NCI-H510A (cell line): ENCODE measurements at regions not wholly inside any gene's neighbourhood (a gene's known extent, or its start where the extent isn't known, plus 50 kb on each side); places are given as distances from the start of the nearest gene placed in this dataset.

ENCODE experiments used
- DNase-seq: peaks from one replicate; lab custom pipeline; 2025; lab: John Stamatoyannopoulos, UW

DNA sequence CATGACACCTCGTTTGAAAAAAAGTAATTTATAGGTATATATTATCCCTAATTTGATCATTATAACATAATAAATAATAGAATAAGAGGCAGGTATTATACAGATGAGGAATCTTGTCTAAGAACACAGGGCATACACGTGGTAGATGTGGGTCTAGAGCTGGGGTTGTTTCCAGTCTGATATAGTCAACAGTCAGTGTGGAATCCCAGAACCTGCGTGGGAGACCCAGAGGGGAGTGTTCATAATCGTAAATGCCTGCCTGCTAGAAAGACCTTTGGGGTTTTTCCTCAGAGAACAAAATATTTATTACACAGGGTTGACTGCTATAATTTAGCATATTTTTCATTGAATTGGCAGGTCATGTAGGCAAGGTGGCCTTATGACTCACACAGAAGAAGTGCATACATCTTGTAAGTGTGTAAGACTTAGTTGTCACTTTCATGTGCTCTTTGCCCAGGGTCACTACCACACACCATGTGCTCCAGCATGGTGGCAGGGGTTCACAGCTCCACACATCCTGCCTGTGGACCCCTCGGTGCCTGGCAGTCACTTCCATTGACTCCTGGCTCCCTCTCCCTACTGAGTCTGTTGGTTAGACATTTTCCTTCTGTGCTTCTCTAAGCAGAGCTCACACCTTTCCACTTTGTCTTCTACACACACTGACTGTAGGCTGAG, 94.9 kb upstream of the IKZF1 start:
- no peak for DNase-seq

DNA sequence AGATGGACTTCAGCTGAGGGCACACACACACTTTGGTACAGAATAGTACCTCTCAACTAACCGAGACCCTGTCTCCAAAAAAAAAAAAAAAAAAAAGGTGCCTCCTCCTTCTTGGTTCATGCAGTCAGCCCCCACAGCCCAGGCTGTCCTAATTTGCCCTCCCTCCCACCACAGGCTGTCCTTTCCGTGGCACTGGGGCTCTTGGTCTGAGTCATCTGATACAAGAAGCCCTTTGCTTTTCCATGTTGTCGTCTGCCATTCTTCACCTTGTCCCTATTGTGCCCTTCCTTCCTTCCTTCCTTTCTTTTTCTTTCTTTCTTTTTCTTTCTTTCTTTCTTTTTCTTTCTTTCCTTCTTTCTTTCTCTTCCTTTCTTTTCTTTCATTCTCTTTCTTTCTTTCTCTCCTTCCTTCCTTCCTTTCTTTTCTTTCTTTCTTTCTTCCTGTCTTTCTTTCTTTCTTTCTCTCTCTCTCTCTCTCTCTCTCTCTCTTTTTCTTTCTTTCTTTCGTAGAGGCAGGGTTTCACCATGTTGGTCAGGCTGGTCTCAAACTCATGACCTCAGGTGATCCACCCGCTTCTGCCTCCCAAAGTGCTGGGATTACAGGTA, 96.0 kb upstream of the IKZF1 start:
- DNase-seq, result no peak

- DNase-seq, result no peak
These were observed 96.7 kb upstream of the IKZF1 start for GRCh38 chr7:50207686-50208255.

- DNase-seq, result no peak
These were observed 97.3 kb upstream of the IKZF1 start for GRCh38 chr7:50207251-50207564.

DNA sequence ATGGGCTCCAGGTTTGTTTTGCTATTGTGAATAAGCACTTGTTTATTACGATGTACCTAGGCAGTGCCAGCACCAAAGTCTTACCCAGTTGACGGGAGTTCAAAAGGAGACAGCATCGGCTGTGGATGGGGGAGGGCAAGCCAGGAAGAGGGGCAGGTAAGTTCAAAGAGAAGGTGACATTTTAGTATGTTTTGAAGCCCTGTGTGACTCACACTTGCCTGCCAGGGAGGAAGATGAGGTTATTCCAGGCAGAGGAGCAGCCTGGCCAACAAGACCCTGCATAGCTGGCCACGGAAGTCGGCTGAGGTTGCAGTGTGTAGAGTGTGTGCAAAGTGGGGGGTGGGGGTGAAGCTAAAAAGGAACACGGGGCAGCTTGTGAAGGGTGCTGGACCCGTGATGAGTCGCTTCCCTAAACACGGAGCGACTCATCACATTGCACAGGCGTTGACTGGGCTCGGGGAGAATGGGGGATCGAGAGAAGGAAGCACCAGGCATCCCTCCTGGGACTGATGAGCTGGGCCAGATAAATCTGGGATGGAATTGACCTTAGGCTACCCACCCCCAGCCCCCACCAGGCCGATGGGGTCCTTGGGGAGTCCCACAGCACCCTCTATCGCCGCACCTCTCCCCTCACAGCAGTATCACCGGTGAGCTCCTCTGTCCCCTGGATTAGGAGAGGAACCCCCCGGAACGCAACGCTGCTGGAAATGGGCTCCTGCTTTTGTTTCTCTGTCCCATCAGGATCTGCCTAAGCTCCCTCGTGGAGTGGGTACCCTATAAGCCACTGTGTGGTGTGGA, 97.9 kb upstream of the IKZF1 start:
- DNase-seq, result no peak

- no peak for DNase-seq
These were observed 99.5 kb upstream of the IKZF1 start for GRCh38 chr7:50205011-50205410.

- DNase-seq, result no peak
These were observed 99.9 kb upstream of the IKZF1 start for GRCh38 chr7:50204581-50204980.

DNA sequence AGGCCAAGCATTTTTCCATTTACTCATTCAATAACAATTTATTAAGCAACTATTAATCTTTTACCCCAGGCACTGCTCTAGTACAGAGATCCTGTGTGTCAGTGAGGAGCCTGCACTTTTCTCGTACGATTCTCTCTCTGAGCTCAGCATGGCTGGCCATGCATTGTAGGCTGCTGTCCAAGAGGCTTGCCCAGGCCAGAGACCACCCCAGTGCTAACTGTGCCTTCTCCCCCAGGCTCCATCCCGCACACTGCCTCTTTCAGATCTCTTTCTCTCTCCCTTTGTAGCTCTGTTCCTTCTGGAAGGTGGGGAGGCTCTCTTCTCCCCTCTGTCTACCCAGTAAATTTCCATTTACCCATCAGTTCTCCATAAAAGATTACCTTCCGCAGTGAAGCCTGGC, 101.0 kb upstream of the IKZF1 start:
- no peak for DNase-seq

GRCh38 chr7:50202052-50202555, 102.4 kb upstream of the IKZF1 start:
- no peak for DNase-seq

DNA sequence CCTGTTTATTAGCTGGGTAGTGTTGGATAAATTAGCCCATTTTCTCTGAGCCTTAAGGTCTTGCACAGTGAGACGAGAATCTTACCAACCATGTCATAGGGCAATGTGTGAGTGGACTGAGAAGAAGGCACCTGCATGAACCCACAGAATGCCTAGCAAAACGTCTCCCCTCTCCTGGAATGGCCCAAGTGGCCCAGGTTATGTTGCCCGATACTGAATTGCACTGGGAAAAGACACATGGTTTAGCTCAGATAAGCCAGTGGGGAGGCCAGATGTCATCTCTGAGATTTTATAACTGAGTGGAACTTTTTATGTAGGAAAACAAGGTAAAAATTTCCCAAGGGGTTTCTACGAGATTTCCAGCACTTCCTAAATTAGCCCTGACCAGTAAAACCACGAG, 104.7 kb upstream of the IKZF1 start:
- DNase-seq, result no peak

GRCh38 chr7:50197549-50197948, 104.5 kb upstream of the ZPBP start:
- peak; percentile 72 for DNase-seq

DNA sequence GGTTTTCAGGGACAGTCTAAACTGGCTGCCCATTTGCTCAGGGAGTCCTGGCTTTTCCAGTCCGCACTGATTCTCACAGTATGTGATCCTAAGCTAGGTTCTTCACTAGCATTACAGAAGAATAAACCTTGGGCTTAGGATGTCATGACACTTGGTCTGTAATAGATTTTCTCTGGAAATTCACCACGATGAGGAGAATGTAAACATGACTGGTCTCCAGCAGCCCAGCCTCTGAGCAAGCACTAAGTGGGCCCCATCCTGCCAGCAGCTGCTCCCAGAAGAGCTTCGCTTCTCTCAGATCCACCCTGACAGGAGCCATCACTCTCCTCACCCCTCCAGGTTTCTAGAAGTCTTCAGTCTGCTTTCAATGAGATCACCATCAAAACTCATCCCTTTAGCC, 103.7 kb upstream of the ZPBP start:
- DNase-seq, result no peak

- no peak for DNase-seq
These were observed 97.7 kb upstream of the ZPBP start for GRCh38 chr7:50190776-50191175.

DNA sequence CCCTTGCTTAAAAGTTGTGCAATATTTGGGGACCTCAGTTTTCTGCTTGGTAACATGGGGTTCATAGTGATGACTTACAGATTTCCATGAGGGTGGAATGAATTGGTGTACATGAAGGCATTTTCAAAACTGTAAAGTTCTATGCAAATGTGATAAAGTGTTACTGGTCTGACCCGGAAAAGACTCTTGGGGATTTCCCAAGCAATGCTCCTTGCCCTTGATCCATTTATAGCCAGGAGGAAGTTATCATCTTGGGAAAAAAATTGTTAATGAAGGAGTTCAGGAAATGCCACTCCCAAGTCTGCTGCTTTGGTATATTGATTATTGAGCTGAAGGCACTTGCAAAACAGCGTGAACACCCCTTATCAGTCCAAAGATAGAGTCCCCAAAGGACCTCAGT, 96.3 kb upstream of the ZPBP start:
- DNase-seq, result no peak

GRCh38 chr7:50185951-50186682, 93.1 kb upstream of the ZPBP start:
- no peak for DNase-seq

DNA sequence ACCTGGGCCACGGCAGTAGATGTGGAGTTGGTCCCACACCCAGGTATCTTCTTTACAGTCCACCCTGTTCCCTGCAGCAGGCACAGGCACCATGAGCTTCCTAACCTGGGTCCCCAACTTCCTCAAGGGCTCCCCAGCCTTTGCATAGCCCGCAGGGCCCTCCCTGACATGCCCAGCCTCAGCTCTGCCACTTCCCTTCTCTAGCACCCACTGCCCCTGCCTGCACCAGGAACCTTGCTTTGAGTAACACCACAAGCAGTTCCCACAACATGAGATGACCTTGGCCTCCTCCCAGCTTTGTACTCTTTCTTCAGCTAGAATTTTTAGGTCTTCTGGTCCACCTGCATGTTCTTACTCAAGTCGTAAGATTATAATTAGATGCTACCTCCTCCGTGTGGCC, 92.2 kb upstream of the ZPBP start:
- no peak for DNase-seq

- DNase-seq, result no peak
These were observed 91.4 kb upstream of the ZPBP start for GRCh38 chr7:50184271-50184990.

DNA sequence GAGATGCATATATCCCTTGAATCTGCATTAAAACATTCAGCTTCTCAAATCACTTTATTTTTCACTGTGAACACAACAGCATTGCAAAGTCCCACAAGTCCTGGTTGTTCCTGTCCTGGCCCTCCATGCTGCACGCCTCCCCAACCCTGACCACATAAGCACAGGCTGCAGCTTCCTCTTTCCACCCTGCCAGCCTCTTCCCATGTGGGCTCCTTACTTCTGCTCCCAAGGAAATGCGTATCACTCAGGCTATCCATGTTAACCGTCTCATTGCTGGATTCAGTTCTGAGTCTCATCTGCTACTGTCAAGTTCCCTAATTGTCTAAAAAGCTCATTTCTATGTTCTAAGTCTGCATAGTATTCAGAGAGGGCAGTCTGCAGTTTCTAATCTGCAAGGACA, 89.7 kb upstream of the ZPBP start:
- DNase-seq, result no peak

GRCh38 chr7:50181081-50181480, 88.0 kb upstream of the ZPBP start:
- DNase-seq, result no peak

GRCh38 chr7:50178166-50178565, 85.1 kb upstream of the ZPBP start:
- no peak for DNase-seq

- DNase-seq, result no peak
These were observed 81.9 kb upstream of the ZPBP start for GRCh38 chr7:50174948-50175347.
